OCI-LY1 (cell line): ENCODE measurements at regions not wholly inside any gene's neighbourhood (a gene's known extent, or its start where the extent isn't known, plus 50 kb on each side); places are given as distances from the start of the nearest gene placed in this dataset.
A peak's percentile ranks its signal among the peaks of the same experiment; 100 is the strongest.

ENCODE experiments used
- H2AFZ ChIP-seq: fragments of 200-600 bp; sonication (generic), shearing (Covaris generic); 2 replicates; pipeline ENCODE4 v1.6.0; 2014; ENCODE audit warnings: antibody characterized with exemption, mild to moderate bottlenecking, low read length
- H3F3A ChIP-seq: fragments of 200-600 bp; sonication (generic), shearing (Covaris generic); 2 replicates; pipeline ENCODE4 v1.6.0; 2014; ENCODE audit warnings: mild to moderate bottlenecking, antibody characterized with exemption, low read length, moderate library complexity; ENCODE audit not compliant: insufficient read depth
- H3K27ac ChIP-seq: fragments of 200-600 bp; sonication (generic); 2 replicates; pipeline ENCODE4 v1.5.1; 2014; ENCODE audit warnings: low read length, mixed run types, mild to moderate bottlenecking, low read depth; ENCODE audit not compliant: poor library complexity, severe bottlenecking
- H3K27me3 ChIP-seq: fragments of 200-600 bp; sonication (generic); 2 replicates; pipeline ENCODE4 v1.6.0; 2014; ENCODE audit warnings: antibody characterized with exemption, mild to moderate bottlenecking, low read length, moderate library complexity; ENCODE audit not compliant: insufficient read depth
- H3K36me3 ChIP-seq: fragments of 200-600 bp; sonication (generic); 2 replicates; pipeline ENCODE4 v1.6.1; 2014; ENCODE audit warnings: mild to moderate bottlenecking, antibody characterized with exemption, low read length, moderate library complexity, mixed read lengths; ENCODE audit not compliant: insufficient read depth
- H3K4me1 ChIP-seq: fragments of 200-600 bp; sonication (generic); 2 replicates; pipeline ENCODE4 v1.5.1; 2014; ENCODE audit warnings: mild to moderate bottlenecking, low read length, moderate library complexity; ENCODE audit not compliant: insufficient read depth, severe bottlenecking
- H3K4me2 ChIP-seq: fragments of 200-600 bp; sonication (generic), shearing (Covaris generic); 2 replicates; pipeline ENCODE4 v1.6.1; 2014; ENCODE audit warnings: low read length
- H3K4me3 ChIP-seq: fragments of 200-600 bp; sonication (generic); 2 replicates; pipeline ENCODE4 v1.5.1; 2014; ENCODE audit warnings: low read length, low read depth, mild to moderate bottlenecking, mixed read lengths; ENCODE audit not compliant: poor library complexity, severe bottlenecking
- H3K79me2 ChIP-seq: fragments of 200-600 bp; shearing (Covaris generic); 2 replicates; pipeline ENCODE4 v1.6.1; 2016; ENCODE audit warnings: mixed run types, low read length, mixed read lengths; ENCODE audit not compliant: insufficient read depth
- H3K9ac ChIP-seq: fragments of 200-600 bp; sonication (generic), shearing (Covaris generic); 2 replicates; pipeline ENCODE4 v1.6.1; 2014; ENCODE audit warnings: mild to moderate bottlenecking, low read length, mixed read lengths
- H3K9me2 ChIP-seq: fragments of 200-600 bp; sonication (generic), shearing (Covaris generic); 2 replicates; pipeline ENCODE4 v1.6.1; 2014; ENCODE audit warnings: low read depth, mild to moderate bottlenecking, low read length, mixed read lengths
- H3K9me3 ChIP-seq: fragments of 200-600 bp; shearing (Covaris generic); 2 replicates; pipeline ENCODE4 v1.6.1; 2014; ENCODE audit warnings: low read length, mixed read lengths
- H4K20me1 ChIP-seq: fragments of 200-600 bp; sonication (generic), shearing (Covaris generic); 2 replicates; pipeline ENCODE4 v1.6.0; 2016; ENCODE audit warnings: mild to moderate bottlenecking, low read length; ENCODE audit not compliant: insufficient read depth
- CTCF ChIP-seq: fragments of 200-600 bp; sonication (generic), shearing (Covaris generic); IDR thresholded peaks from 2 replicates; pipeline ENCODE4 v1.5.1; 2017; ENCODE audit warnings: mild to moderate bottlenecking, antibody characterized with exemption, low read length, moderate library complexity, mixed read lengths
- EZH2 ChIP-seq: fragments of 200-600 bp; sonication (generic), shearing (Covaris generic); IDR thresholded peaks from 2 replicates; pipeline ENCODE4 v1.8.0; 2017; ENCODE audit warnings: borderline replicate concordance, mixed run types, mild to moderate bottlenecking, antibody characterized with exemption, low read length, moderate library complexity, mixed read lengths

- TF ChIP-seq CTCF, result no peak
- TF ChIP-seq EZH2, result no peak
- Histone ChIP-seq H3K36me3 (no peaks in the 10 kb centered on the region), H3K4me2 (no peak overlapping the region), H4K20me1 (no peaks in the 10 kb centered on the region), H3K79me2 (no peaks in the 10 kb centered on the region), H3F3A (no peaks in the 10 kb centered on the region), H3K9me3 (0 out of 2 replicates have a peak, but pooled peaks cover 3% of the 10 kb centered on the region), H3K4me1 (no peaks in the 10 kb centered on the region), H3K9ac (no peak overlapping the region), H2AFZ (no peak overlapping the region), H3K27me3 (no peaks in the 10 kb centered on the region), H3K27ac (no peak overlapping the region), H3K9me2 (no peaks in the 10 kb centered on the region), H3K4me3 (no peak overlapping the region)
These were observed 389.0 kb upstream of the ALCAM start for GRCh38 chr3:104977719-104978118.

GRCh38 chr3:104982130-104982529 is 384.6 kb upstream of the ALCAM start:
- Histone ChIP-seq H3K4me3 (no peak overlapping the region), H3K9ac (no peak overlapping the region), H3K27ac (no peak overlapping the region), H3K27me3 (no peaks in the 10 kb centered on the region), H2AFZ (no peak overlapping the region), H3K4me1 (no peaks in the 10 kb centered on the region), H3F3A (no peaks in the 10 kb centered on the region), H3K9me2 (no peaks in the 10 kb centered on the region), H3K4me2 (no peak overlapping the region), H3K9me3 (no peaks in the 10 kb centered on the region), H3K79me2 (no peaks in the 10 kb centered on the region), H3K36me3 (no peaks in the 10 kb centered on the region), H4K20me1 (no peaks in the 10 kb centered on the region)
- no peak for TF ChIP-seq EZH2
- TF ChIP-seq CTCF, result no peak

- no peaks in the 10 kb centered on the region for H3K27me3 ChIP-seq
- H3K4me1 ChIP-seq, result no peaks in the 10 kb centered on the region
- H3K9ac ChIP-seq, result no peak overlapping the region
- no peak overlapping the region for H3K4me3 ChIP-seq
- TF ChIP-seq CTCF, result peak; percentile 47
- TF ChIP-seq EZH2, result no peak
- no peak overlapping the region for H3K27ac ChIP-seq
- no peaks in the 10 kb centered on the region for H3K79me2 ChIP-seq
- no peaks in the 10 kb centered on the region for H3K9me3 ChIP-seq
- no peak overlapping the region for H2AFZ ChIP-seq
- no peaks in the 10 kb centered on the region for H3F3A ChIP-seq
- no peaks in the 10 kb centered on the region for H3K9me2 ChIP-seq
- H3K4me2 ChIP-seq, result no peak overlapping the region
- no peaks in the 10 kb centered on the region for H4K20me1 ChIP-seq
- no peaks in the 10 kb centered on the region for H3K36me3 ChIP-seq
These were observed 378.9 kb upstream of the ALCAM start for GRCh38 chr3:104987859-104988258.
